SHP77 (cell line): ENCODE measurements at regions not wholly inside any gene's neighbourhood (a gene's known extent, or its start where the extent isn't known, plus 50 kb on each side); places are given as distances from the start of the nearest gene placed in this dataset.

Source experiments
- DNase-seq, 2 experiments: peaks; one replicate each; lab custom pipeline; 2025; lab: John Stamatoyannopoulos, UW

GRCh38 chr20:57804470-57805250 lies 94.8 kb upstream of the PMEPA1 start:
- DNase-seq = no peak

- DNase-seq = no peak
These were observed 93.7 kb upstream of the PMEPA1 start for GRCh38 chr20:57803508-57804005.

- no peak for DNase-seq
These were observed 93.1 kb upstream of the PMEPA1 start for GRCh38 chr20:57802765-57803507.

GRCh38 chr20:57801581-57801980 lies 91.8 kb upstream of the PMEPA1 start:
- no peak for DNase-seq

GRCh38 chr20:57800791-57801430 lies 91.1 kb upstream of the PMEPA1 start:
- no peak for DNase-seq

- no peak for DNase-seq
These were observed 87.6 kb upstream of the PMEPA1 start for GRCh38 chr20:57797401-57797800.

GRCh38 chr20:57795977-57796560 lies 86.3 kb upstream of the PMEPA1 start:
- no peak for DNase-seq

- no peak for DNase-seq
These were observed 85.5 kb upstream of the PMEPA1 start for GRCh38 chr20:57795342-57795697.

GRCh38 chr20:57794600-57795341 lies 85.0 kb upstream of the PMEPA1 start:
- DNase-seq = no peak

GRCh38 chr20:57794036-57794435 lies 84.2 kb upstream of the PMEPA1 start:
- DNase-seq = no peak

- no peak for DNase-seq
These were observed 83.6 kb upstream of the PMEPA1 start for GRCh38 chr20:57793421-57793820.

GRCh38 chr20:57792386-57793080 lies 82.7 kb upstream of the PMEPA1 start:
- no peak for DNase-seq

- no peak for DNase-seq
These were observed 82.2 kb upstream of the PMEPA1 start for GRCh38 chr20:57791966-57792365.

- no peak for DNase-seq
These were observed 81.6 kb upstream of the PMEPA1 start for GRCh38 chr20:57791178-57791962.

- no peak for DNase-seq
These were observed 80.4 kb upstream of the PMEPA1 start for GRCh38 chr20:57790176-57790575.

GRCh38 chr20:57788936-57789613 lies 79.3 kb upstream of the PMEPA1 start:
- no peak for DNase-seq

GRCh38 chr20:57787990-57788781 lies 78.4 kb upstream of the PMEPA1 start:
- DNase-seq = no peak

- no peak for DNase-seq
These were observed 77.6 kb upstream of the PMEPA1 start for GRCh38 chr20:57787151-57787989.
